Naive thymus-derived CD8-positive, alpha-beta T cell (primary cell): ENCODE measurements at regions not wholly inside any gene's neighbourhood (a gene's known extent, or its start where the extent isn't known, plus 50 kb on each side); places are given as distances from the start of the nearest gene placed in this dataset.

Experiments
- ATAC-seq, 2 donors: fragments of 150-1000 bp; cut with Tn5 transposase in 1 of 2; sonication (Bioruptor Pico), chemical (Tn5 transposase) in 1 of 2; 1 replicate in 1 of 2; 2 replicates in 1 of 2; pipeline ENCODE4 v1.10.0; 2021; ENCODE audit warnings: mild to moderate bottlenecking in 2 of 2, moderate library complexity in 2 of 2
- POLR2A ChIA-PET: fragments of 350-600 bp; sonication (Branson Sonifier 250); formaldehyde crosslinking; loops from one replicate; lab custom pipeline; 2021; ENCODE audit warnings: antibody characterized with exemption; lab: Charles Lee
- DNase-seq, 10 donors: peaks; one replicate each; pipeline versions ENCODE4 v3.0.0 to v3.0.0-alpha.2; 2020 to 2022
- H3K27ac Mint-ChIP-seq, 10 donors: one replicate each; pipeline ENCODE4 v1.8.0; 2020 to 2022; ENCODE audit warnings: mild to moderate bottlenecking in 10 of 10, mixed read lengths in 10 of 10, moderate library complexity in 4 of 10, inconsistent platforms in 1 of 10
- H3K27me3 Mint-ChIP-seq, 5 donors: one replicate each; pipeline ENCODE4 v1.8.0; 2021 to 2022; ENCODE audit warnings: mixed read lengths in 5 of 5
- H3K36me3 Mint-ChIP-seq, 3 donors: one replicate each; pipeline ENCODE4 v1.8.0; 2020 to 2022; ENCODE audit warnings: mixed read lengths in 3 of 3, mild to moderate bottlenecking in 2 of 3, inconsistent platforms in 1 of 3
- H3K4me1 Mint-ChIP-seq, 4 donors: one replicate each; pipeline ENCODE4 v1.8.0; 2021 to 2022; ENCODE audit warnings: mixed read lengths in 4 of 4
- H3K4me3 Mint-ChIP-seq, 10 donors: one replicate each; pipeline ENCODE4 v1.8.0; 2020 to 2022; ENCODE audit warnings: mild to moderate bottlenecking in 10 of 10, mixed read lengths in 10 of 10, moderate library complexity in 6 of 10, inconsistent platforms in 1 of 10
- H3K9me3 Mint-ChIP-seq, 9 donors: one replicate each; pipeline ENCODE4 v1.8.0; 2020 to 2022; ENCODE audit warnings: mixed read lengths in 9 of 9, mild to moderate bottlenecking in 3 of 9, inconsistent platforms in 1 of 9, moderate library complexity in 1 of 9

GRCh38 chr3:167918008-167918596 lies 177.6 kb downstream of the GOLIM4 start:
- H3K27ac Mint-ChIP-seq: no peak overlapping the region
- POLR2A ChIA-PET: no interaction called here
- no peak for ATAC-seq

GRCh38 chr3:167913219-167913835 lies 177.8 kb downstream of the SERPINI1 start:
- Mint-ChIP-seq H3K27ac (no peak overlapping the region), H3K4me1 (no peaks in the 10 kb centered on the region), H3K9me3 (no peaks in the 10 kb centered on the region), H3K36me3 (no peaks in the 10 kb centered on the region), H3K27me3 (peaks cover 2 to 28% (median 12%) of the 10 kb centered on the region in 5 donors), H3K4me3 (no peak overlapping the region)
- DNase-seq: no peak
- POLR2A ChIA-PET: no interaction called here
- no peak for ATAC-seq

More at GRCh38 chr3:167918008-167918596, 177.6 kb downstream of the GOLIM4 start:
- Mint-ChIP-seq H3K27me3 (peaks cover 0 to 3% (median 0%) of the 10 kb centered on the region in 5 donors), H3K9me3 (no peaks in the 10 kb centered on the region), H3K4me1 (no peaks in the 10 kb centered on the region), H3K36me3 (no peaks in the 10 kb centered on the region), H3K4me3 (no peak overlapping the region)
- DNase-seq: no peak

GRCh38 chr3:167909952-167910351 lies 174.4 kb downstream of the SERPINI1 start:
- POLR2A ChIA-PET: no interaction called here
- DNase-seq (no peak), ATAC-seq (no peak)
- H3K4me1 Mint-ChIP-seq: no peaks in the 10 kb centered on the region
- H3K9me3 Mint-ChIP-seq: no peaks in the 10 kb centered on the region
- H3K36me3 Mint-ChIP-seq: no peaks in the 10 kb centered on the region
- H3K27ac Mint-ChIP-seq: no peak overlapping the region
- H3K27me3 Mint-ChIP-seq: peaks cover 3 to 38% (median 10%) of the 10 kb centered on the region in 5 donors
- no peak overlapping the region for H3K4me3 Mint-ChIP-seq

- no peaks in the 10 kb centered on the region for H3K9me3 Mint-ChIP-seq
- no peak overlapping the region for H3K4me3 Mint-ChIP-seq
- peaks cover 3 to 38% (median 10%) of the 10 kb centered on the region in 5 donors for H3K27me3 Mint-ChIP-seq
- H3K36me3 Mint-ChIP-seq: no peaks in the 10 kb centered on the region
- ATAC-seq (no peak), DNase-seq (no peak)
- H3K27ac Mint-ChIP-seq: no peak overlapping the region
- H3K4me1 Mint-ChIP-seq: no peaks in the 10 kb centered on the region
- POLR2A ChIA-PET: no interaction called here
These were observed 174.0 kb downstream of the SERPINI1 start for GRCh38 chr3:167909504-167909896.

- POLR2A ChIA-PET: no interaction called here
- Mint-ChIP-seq H3K27ac (no peak overlapping the region), H3K9me3 (no peaks in the 10 kb centered on the region), H3K4me1 (no peaks in the 10 kb centered on the region), H3K36me3 (no peaks in the 10 kb centered on the region), H3K4me3 (no peak overlapping the region), H3K27me3 (peaks cover 3 to 38% (median 10%) of the 10 kb centered on the region in 5 donors)
- ATAC-seq (no peak), DNase-seq (no peak)
These were observed 173.4 kb downstream of the SERPINI1 start for GRCh38 chr3:167908746-167909503.

- DNase-seq: no peak
- POLR2A ChIA-PET: no interaction called here
- no peaks in the 10 kb centered on the region for H3K9me3 Mint-ChIP-seq
These were observed 172.7 kb downstream of the SERPINI1 start for GRCh38 chr3:167908221-167908620.

GRCh38 chr3:167901138-167901537 lies 165.6 kb downstream of the SERPINI1 start:
- Mint-ChIP-seq H3K36me3 (no peaks in the 10 kb centered on the region), H3K4me3 (no peak overlapping the region), H3K27ac (no peak overlapping the region), H3K9me3 (no peaks in the 10 kb centered on the region), H3K4me1 (no peaks in the 10 kb centered on the region), H3K27me3 (peaks cover 0 to 8% (median 2%) of the 10 kb centered on the region in 5 donors)
- DNase-seq (no peak), ATAC-seq (no peak)
- POLR2A ChIA-PET: no interaction called here

More at GRCh38 chr3:167908221-167908620, 172.7 kb downstream of the SERPINI1 start:
- Mint-ChIP-seq H3K4me3 (no peak overlapping the region), H3K27ac (no peak overlapping the region), H3K36me3 (no peaks in the 10 kb centered on the region), H3K27me3 (peaks cover 3 to 38% (median 12%) of the 10 kb centered on the region in 5 donors), H3K4me1 (no peaks in the 10 kb centered on the region)
- no peak for ATAC-seq

- Mint-ChIP-seq H3K4me3 (no peak overlapping the region), H3K27me3 (peaks cover 0 to 7% (median 2%) of the 10 kb centered on the region in 5 donors), H3K9me3 (no peaks in the 10 kb centered on the region), H3K36me3 (no peaks in the 10 kb centered on the region), H3K27ac (no peak overlapping the region), H3K4me1 (no peaks in the 10 kb centered on the region)
- DNase-seq (no peak), ATAC-seq (no peak)
- POLR2A ChIA-PET: no interaction called here
These were observed 163.6 kb downstream of the SERPINI1 start for GRCh38 chr3:167899093-167899492.

GRCh38 chr3:167898091-167898490 lies 162.6 kb downstream of the SERPINI1 start:
- no peaks in the 10 kb centered on the region for H3K4me1 Mint-ChIP-seq
- no peak overlapping the region for H3K4me3 Mint-ChIP-seq
- ATAC-seq: no peak

GRCh38 chr3:167895684-167896083 lies 160.2 kb downstream of the SERPINI1 start:
- Mint-ChIP-seq H3K27me3 (peaks cover 0 to 2% (median 0%) of the 10 kb centered on the region in 5 donors), H3K9me3 (no peaks in the 10 kb centered on the region), H3K36me3 (no peaks in the 10 kb centered on the region), H3K4me3 (no peak overlapping the region), H3K4me1 (no peaks in the 10 kb centered on the region), H3K27ac (no peak overlapping the region)
- no peak for DNase-seq
- no peak for ATAC-seq
- POLR2A ChIA-PET: no interaction called here

More at GRCh38 chr3:167898091-167898490, 162.6 kb downstream of the SERPINI1 start:
- Mint-ChIP-seq H3K27me3 (peaks cover 0 to 2% (median 0%) of the 10 kb centered on the region in 5 donors), H3K9me3 (no peaks in the 10 kb centered on the region), H3K36me3 (no peaks in the 10 kb centered on the region), H3K27ac (no peak overlapping the region)
- POLR2A ChIA-PET: no interaction called here
- DNase-seq: no peak

GRCh38 chr3:167895178-167895577 lies 159.7 kb downstream of the SERPINI1 start:
- Mint-ChIP-seq H3K4me1 (no peaks in the 10 kb centered on the region), H3K27me3 (peaks cover 0 to 2% (median 0%) of the 10 kb centered on the region in 5 donors), H3K9me3 (no peaks in the 10 kb centered on the region), H3K36me3 (no peaks in the 10 kb centered on the region), H3K4me3 (no peak overlapping the region), H3K27ac (no peak overlapping the region)
- POLR2A ChIA-PET: no interaction called here
- ATAC-seq (no peak), DNase-seq (no peak)

GRCh38 chr3:167892205-167892604 lies 156.7 kb downstream of the SERPINI1 start:
- no peak overlapping the region for H3K4me3 Mint-ChIP-seq
- H3K27me3 Mint-ChIP-seq: peaks cover 0 to 2% (median 0%) of the 10 kb centered on the region in 5 donors

GRCh38 chr3:167887096-167887495 lies 151.6 kb downstream of the SERPINI1 start:
- Mint-ChIP-seq H3K9me3 (no peaks in the 10 kb centered on the region), H3K27ac (no peak overlapping the region), H3K27me3 (peaks cover 0 to 10% (median 3%) of the 10 kb centered on the region in 5 donors), H3K4me3 (no peak overlapping the region), H3K4me1 (no peaks in the 10 kb centered on the region), H3K36me3 (no peaks in the 10 kb centered on the region)
- POLR2A ChIA-PET: no interaction called here
- DNase-seq (no peak), ATAC-seq (no peak)

More at GRCh38 chr3:167892205-167892604, 156.7 kb downstream of the SERPINI1 start:
- no peaks in the 10 kb centered on the region for H3K36me3 Mint-ChIP-seq
- DNase-seq (no peak), ATAC-seq (no peak)
- no peak overlapping the region for H3K27ac Mint-ChIP-seq
- POLR2A ChIA-PET: no interaction called here
- no peaks in the 10 kb centered on the region for H3K9me3 Mint-ChIP-seq
- H3K4me1 Mint-ChIP-seq: no peaks in the 10 kb centered on the region
